SK-N-SH (cell line): ENCODE measurements at regions not wholly inside any gene's neighbourhood (a gene's known extent, or its start where the extent isn't known, plus 50 kb on each side); places are given as distances from the start of the nearest gene placed in this dataset.
"Not testable (repeated sequence)": the region's sequence is repeated elsewhere in the genome, so short reads cannot be mapped to it uniquely, and the experiment has no call there.

Experiments used
- CTCF ChIA-PET: fragments of 300-600, 350-600 bp; formaldehyde crosslinking; extraction: SDS; loops from one replicate; lab custom pipeline; 2021; lab: Yijun Ruan, JAX
- POLR2A ChIA-PET: fragments of 350-600 bp; sonication (Branson Sonifier 250); formaldehyde crosslinking; extraction: SDS; loops from one replicate; lab custom pipeline; 2020; ENCODE audit warnings: antibody characterized with exemption, inconsistent platforms; lab: Yijun Ruan, JAX
- DNase-seq: peaks from one replicate; pipeline ENCODE4 v3.0.0; 2012
- H2AFZ ChIP-seq: fragments of 200-600 bp; sonication (generic); 2 replicates; pipeline ENCODE4 v1.8.1; 2016; ENCODE audit warnings: antibody characterized with exemption, mild to moderate bottlenecking, low read depth
- H3F3A ChIP-seq: fragments of 200-600 bp; sonication (generic); replicated peaks from 2 replicates; pipeline ENCODE3; 2016; ENCODE audit warnings: antibody characterized with exemption, mild to moderate bottlenecking; ENCODE audit not compliant: insufficient read depth
- H3K27ac ChIP-seq, 2 experiments: fragments of 200-500 bp in 1 of 2; fragments of 200-600 bp in 1 of 2; sonication (Bioruptor generic) in 1 of 2; sonication (generic), shearing (Covaris generic) in 1 of 2; 2 replicates each; pipeline versions ENCODE4 v1.5.1 to v1.6.1; 2014 to 2016; ENCODE audit warnings: low read depth in 2 of 2, inconsistent platforms in 1 of 2, low read length in 1 of 2, mild to moderate bottlenecking in 1 of 2, mixed read lengths in 1 of 2
- H3K27me3 ChIP-seq: fragments of 200-600 bp; sonication (generic), shearing (Covaris generic); 2 replicates; pipeline ENCODE4 v1.6.1; 2016; ENCODE audit warnings: mixed run types; ENCODE audit not compliant: insufficient read depth
- H3K36me3 ChIP-seq, 2 experiments: fragments of 200-500 bp in 1 of 2; fragments of 200-600 bp in 1 of 2; sonication (Bioruptor generic) in 1 of 2; sonication (generic) in 1 of 2; replicated peaks in 1 of 2; 2 replicates each; pipeline versions ENCODE3 to v1.5.1; 2014 to 2016; ENCODE audit warnings: low read length in 1 of 2, mild to moderate bottlenecking in 1 of 2; ENCODE audit not compliant: insufficient read depth in 2 of 2, control insufficient read depth in 1 of 2
- H3K4me1 ChIP-seq, 2 experiments: fragments of 200-500 bp in 1 of 2; fragments of 200-600 bp in 1 of 2; sonication (Bioruptor generic) in 1 of 2; sonication (generic), shearing (Covaris generic) in 1 of 2; 2 replicates each; pipeline versions ENCODE4 v1.5.1 to v1.6.1; 2014 to 2016; ENCODE audit warnings: low read depth in 1 of 2, low read length in 1 of 2, mixed run types in 1 of 2; ENCODE audit not compliant: insufficient read depth in 2 of 2, control insufficient read depth in 1 of 2
- H3K4me2 ChIP-seq: fragments of 200-600 bp; sonication (generic), shearing (Covaris generic); 2 replicates; pipeline ENCODE4 v1.6.1; 2017; ENCODE audit warnings: mixed run types
- H3K4me3 ChIP-seq, 2 experiments: fragments of 200-500 bp in 1 of 2; fragments of 200-600 bp in 1 of 2; sonication (Bioruptor generic) in 1 of 2; sonication (generic), shearing (Covaris generic) in 1 of 2; 2 replicates each; pipeline versions ENCODE4 v1.5.1 to v1.8.1; 2014 to 2016; ENCODE audit warnings: low read depth in 2 of 2, inconsistent platforms in 1 of 2, low read length in 1 of 2, mild to moderate bottlenecking in 1 of 2, mixed read lengths in 1 of 2, moderate library complexity in 1 of 2
- H3K79me2 ChIP-seq: fragments of 200-600 bp; sonication (generic); 2 replicates; pipeline ENCODE4 v1.8.1; 2017; ENCODE audit warnings: mild to moderate bottlenecking; ENCODE audit not compliant: insufficient read depth
- H3K9ac ChIP-seq: fragments of 200-600 bp; sonication (generic); 2 replicates; pipeline ENCODE4 v1.6.1; 2017; ENCODE audit warnings: mixed run types
- H3K9me2 ChIP-seq: fragments of 200-600 bp; sonication (generic); 2 replicates; pipeline ENCODE4 v1.6.1; 2017; ENCODE audit warnings: mixed run types
- H3K9me3 ChIP-seq: fragments of 200-600 bp; sonication (generic); 2 replicates; pipeline ENCODE4 v1.6.1; 2017; ENCODE audit warnings: mixed run types, mild to moderate bottlenecking, moderate library complexity
- H4K20me1 ChIP-seq: fragments of 200-600 bp; sonication (generic); 2 replicates; pipeline ENCODE4 v1.6.1; 2017; ENCODE audit warnings: mild to moderate bottlenecking, mixed run types; ENCODE audit not compliant: insufficient read depth
- CHD2 ChIP-seq: fragments of 150-350 bp; IDR thresholded peaks from 2 replicates; pipeline ENCODE4 v1.6.1; 2018; ENCODE audit warnings: low read length; ENCODE audit not compliant: partially characterized antibody
- CTCF ChIP-seq: fragments of 200-600 bp; sonication (generic); IDR thresholded peaks from 2 replicates; pipeline ENCODE4 v1.6.1; 2017; ENCODE audit warnings: antibody characterized with exemption, mild to moderate bottlenecking, moderate library complexity
- FOSL2 ChIP-seq: IDR thresholded peaks from 2 replicates; pipeline ENCODE4 v1.4.0; 2012; ENCODE audit warnings: low read depth, mild to moderate bottlenecking, moderate library complexity, borderline replicate concordance
- GABPA ChIP-seq: IDR thresholded peaks from 2 replicates; pipeline ENCODE4 v1.4.0; 2012; ENCODE audit warnings: low read depth, mild to moderate bottlenecking
- MEF2A ChIP-seq: IDR thresholded peaks from 2 replicates; pipeline ENCODE4 v1.4.0; 2012; ENCODE audit warnings: low read depth, borderline replicate concordance
- MXI1 ChIP-seq: IDR thresholded peaks from 2 replicates; pipeline ENCODE4 v1.6.1; 2012; ENCODE audit warnings: mild to moderate bottlenecking, low read depth, low read length, improper control_type of control experiment
- POLR2AphosphoS5 ChIP-seq: IDR thresholded peaks from 2 replicates; pipeline ENCODE4 v1.6.1; 2012; ENCODE audit warnings: low read depth, low read length
- RFX5 ChIP-seq: IDR thresholded peaks from 2 replicates; pipeline ENCODE4 v1.6.1; 2012; ENCODE audit warnings: mild to moderate bottlenecking, improper control_type of control experiment, low read length
- TAF1 ChIP-seq: IDR thresholded peaks from 2 replicates; pipeline ENCODE4 v1.6.1; 2012; ENCODE audit warnings: low read depth, mild to moderate bottlenecking, low read length, moderate library complexity, borderline replicate concordance
- USF1 ChIP-seq: IDR thresholded peaks from 2 replicates; pipeline ENCODE4 v1.4.0; 2012; ENCODE audit warnings: low read depth, borderline replicate concordance
- WGBS: methylation state at CpG from one replicate; pipeline ENCODE4 v1.1.6; 2017; ENCODE audit warnings: low lambda C conversion rate; 5-methylcytosine and 5-hydroxymethylcytosine counted together

- Histone ChIP-seq H3K9ac (no peak overlapping the region), H4K20me1 (no peaks in the 10 kb centered on the region), H3K9me2 (no peaks in the 10 kb centered on the region), H3K27ac (no peak overlapping the region), H3K4me1 (no peaks in the 10 kb centered on the region; a peak in 1 of 4 replicates), H3F3A (no peaks in the 10 kb centered on the region), H2AFZ (no peak overlapping the region), H3K9me3 (no peaks in the 10 kb centered on the region; the same call in 1 of the 2 replicates), H3K36me3 (no peaks in the 10 kb centered on the region), H3K4me3 (no peak overlapping the region), H3K27me3 (no peaks in the 10 kb centered on the region), H3K79me2 (no peaks in the 10 kb centered on the region), H3K4me2 (no peak overlapping the region)
- POLR2A ChIA-PET: no interaction called here
- WGBS: 17% methylated on average over 2 of the region's 2 CpGs
- TF ChIP-seq POLR2AphosphoS5 (no peak), MXI1 (no peak), FOSL2 (no peak), GABPA (no peak), MEF2A (no peak), TAF1 (no peak), CHD2 (no peak), CTCF (no peak), USF1 (no peak), RFX5 (no peak)
- CTCF ChIA-PET: interaction anchor here (1.3 to 1.8 kb wide), 2 partner anchors 246 to 274 kb away, joined by 4 to 6 read pairs; no protein-coding TSS in a partner anchor
- no peak for DNase-seq
Observed at GRCh38 chr17:34024806-34025551, 230.1 kb upstream of the CCL2 start.

- H3K4me1 ChIP-seq, CTCF ChIA-PET, POLR2A ChIA-PET, DNase-seq, H3K27ac ChIP-seq, H3K9me3 ChIP-seq, H3K9me2 ChIP-seq, H3K36me3 ChIP-seq, H2AFZ ChIP-seq, H3K4me3 ChIP-seq, H3K4me2 ChIP-seq, H4K20me1 ChIP-seq, H3F3A ChIP-seq, H3K9ac ChIP-seq, H3K79me2 ChIP-seq, H3K27me3 ChIP-seq: not testable (repeated sequence)
- 11% methylated on average over 7 of the region's 7 CpGs for WGBS
Observed at GRCh38 chr17:34030601-34031000, 224.5 kb upstream of the CCL2 start.

- H3K9ac ChIP-seq, DNase-seq, H3K27ac ChIP-seq, H3K4me1 ChIP-seq, H3K4me3 ChIP-seq, H3K4me2 ChIP-seq, H4K20me1 ChIP-seq, H3K9me3 ChIP-seq, H3F3A ChIP-seq, H3K9me2 ChIP-seq, H3K36me3 ChIP-seq, POLR2A ChIA-PET, H3K79me2 ChIP-seq, CTCF ChIA-PET, H2AFZ ChIP-seq, H3K27me3 ChIP-seq: not testable (repeated sequence)
Observed at GRCh38 chr17:34032305-34032704, 222.8 kb upstream of the CCL2 start.
